SK-N-SH (cell line): ENCODE measurements at regions not wholly inside any gene's neighbourhood (a gene's known extent, or its start where the extent isn't known, plus 50 kb on each side); places are given as distances from the start of the nearest gene placed in this dataset.

Experiments used
- CTCF ChIA-PET: fragments of 300-600, 350-600 bp; formaldehyde crosslinking; extraction: SDS; loops from one replicate; lab custom pipeline; 2021; lab: Yijun Ruan, JAX
- POLR2A ChIA-PET: fragments of 350-600 bp; sonication (Branson Sonifier 250); formaldehyde crosslinking; extraction: SDS; loops from one replicate; lab custom pipeline; 2020; ENCODE audit warnings: antibody characterized with exemption, inconsistent platforms; lab: Yijun Ruan, JAX
- DNase-seq: peaks from one replicate; pipeline ENCODE4 v3.0.0; 2012
- H2AFZ ChIP-seq: fragments of 200-600 bp; sonication (generic); 2 replicates; pipeline ENCODE4 v1.8.1; 2016; ENCODE audit warnings: antibody characterized with exemption, mild to moderate bottlenecking, low read depth
- H3F3A ChIP-seq: fragments of 200-600 bp; sonication (generic); replicated peaks from 2 replicates; pipeline ENCODE3; 2016; ENCODE audit warnings: antibody characterized with exemption, mild to moderate bottlenecking; ENCODE audit not compliant: insufficient read depth
- H3K27ac ChIP-seq, 2 experiments: fragments of 200-500 bp in 1 of 2; fragments of 200-600 bp in 1 of 2; sonication (Bioruptor generic) in 1 of 2; sonication (generic), shearing (Covaris generic) in 1 of 2; 2 replicates each; pipeline versions ENCODE4 v1.5.1 to v1.6.1; 2014 to 2016; ENCODE audit warnings: low read depth in 2 of 2, inconsistent platforms in 1 of 2, low read length in 1 of 2, mild to moderate bottlenecking in 1 of 2, mixed read lengths in 1 of 2
- H3K27me3 ChIP-seq: fragments of 200-600 bp; sonication (generic), shearing (Covaris generic); 2 replicates; pipeline ENCODE4 v1.6.1; 2016; ENCODE audit warnings: mixed run types; ENCODE audit not compliant: insufficient read depth
- H3K36me3 ChIP-seq, 2 experiments: fragments of 200-500 bp in 1 of 2; fragments of 200-600 bp in 1 of 2; sonication (Bioruptor generic) in 1 of 2; sonication (generic) in 1 of 2; replicated peaks in 1 of 2; 2 replicates each; pipeline versions ENCODE3 to v1.5.1; 2014 to 2016; ENCODE audit warnings: low read length in 1 of 2, mild to moderate bottlenecking in 1 of 2; ENCODE audit not compliant: insufficient read depth in 2 of 2, control insufficient read depth in 1 of 2
- H3K4me1 ChIP-seq, 2 experiments: fragments of 200-500 bp in 1 of 2; fragments of 200-600 bp in 1 of 2; sonication (Bioruptor generic) in 1 of 2; sonication (generic), shearing (Covaris generic) in 1 of 2; 2 replicates each; pipeline versions ENCODE4 v1.5.1 to v1.6.1; 2014 to 2016; ENCODE audit warnings: low read depth in 1 of 2, low read length in 1 of 2, mixed run types in 1 of 2; ENCODE audit not compliant: insufficient read depth in 2 of 2, control insufficient read depth in 1 of 2
- H3K4me2 ChIP-seq: fragments of 200-600 bp; sonication (generic), shearing (Covaris generic); 2 replicates; pipeline ENCODE4 v1.6.1; 2017; ENCODE audit warnings: mixed run types
- H3K4me3 ChIP-seq, 2 experiments: fragments of 200-500 bp in 1 of 2; fragments of 200-600 bp in 1 of 2; sonication (Bioruptor generic) in 1 of 2; sonication (generic), shearing (Covaris generic) in 1 of 2; 2 replicates each; pipeline versions ENCODE4 v1.5.1 to v1.8.1; 2014 to 2016; ENCODE audit warnings: low read depth in 2 of 2, inconsistent platforms in 1 of 2, low read length in 1 of 2, mild to moderate bottlenecking in 1 of 2, mixed read lengths in 1 of 2, moderate library complexity in 1 of 2
- H3K79me2 ChIP-seq: fragments of 200-600 bp; sonication (generic); 2 replicates; pipeline ENCODE4 v1.8.1; 2017; ENCODE audit warnings: mild to moderate bottlenecking; ENCODE audit not compliant: insufficient read depth
- H3K9ac ChIP-seq: fragments of 200-600 bp; sonication (generic); 2 replicates; pipeline ENCODE4 v1.6.1; 2017; ENCODE audit warnings: mixed run types
- H3K9me2 ChIP-seq: fragments of 200-600 bp; sonication (generic); 2 replicates; pipeline ENCODE4 v1.6.1; 2017; ENCODE audit warnings: mixed run types
- H3K9me3 ChIP-seq: fragments of 200-600 bp; sonication (generic); 2 replicates; pipeline ENCODE4 v1.6.1; 2017; ENCODE audit warnings: mixed run types, mild to moderate bottlenecking, moderate library complexity
- H4K20me1 ChIP-seq: fragments of 200-600 bp; sonication (generic); 2 replicates; pipeline ENCODE4 v1.6.1; 2017; ENCODE audit warnings: mild to moderate bottlenecking, mixed run types; ENCODE audit not compliant: insufficient read depth
- CTCF ChIP-seq: fragments of 200-600 bp; sonication (generic); IDR thresholded peaks from 2 replicates; pipeline ENCODE4 v1.6.1; 2017; ENCODE audit warnings: antibody characterized with exemption, mild to moderate bottlenecking, moderate library complexity
- GABPA ChIP-seq: IDR thresholded peaks from 2 replicates; pipeline ENCODE4 v1.4.0; 2012; ENCODE audit warnings: low read depth, mild to moderate bottlenecking
- GATA2 ChIP-seq: sonication (generic); formaldehyde crosslinking; IDR thresholded peaks from 2 replicates; pipeline ENCODE4 v1.5.0; 2020; ENCODE audit warnings: mild to moderate bottlenecking, missing genetic modification reagents
- MEF2A ChIP-seq: IDR thresholded peaks from 2 replicates; pipeline ENCODE4 v1.4.0; 2012; ENCODE audit warnings: low read depth, borderline replicate concordance
- MXI1 ChIP-seq: IDR thresholded peaks from 2 replicates; pipeline ENCODE4 v1.6.1; 2012; ENCODE audit warnings: mild to moderate bottlenecking, low read depth, low read length, improper control_type of control experiment
- NRF1 ChIP-seq: IDR thresholded peaks from 2 replicates; pipeline ENCODE4 v1.6.1; 2012; ENCODE audit warnings: low read depth, mild to moderate bottlenecking, low read length
- PBX3 ChIP-seq: IDR thresholded peaks from 2 replicates; pipeline ENCODE4; 2012
- RAD21 ChIP-seq: IDR thresholded peaks from 2 replicates; pipeline ENCODE4 v1.6.1; 2012; ENCODE audit warnings: mild to moderate bottlenecking, low read length
- RCOR1 ChIP-seq: fragments of 150-350 bp; IDR thresholded peaks from 2 replicates; pipeline ENCODE4 v1.6.1; 2017; ENCODE audit warnings: antibody characterized with exemption, low read length
- RXRA ChIP-seq: IDR thresholded peaks from 2 replicates; pipeline ENCODE4 v1.4.0; 2012; ENCODE audit warnings: low read depth, mild to moderate bottlenecking, borderline replicate concordance
- TCF12 ChIP-seq: IDR thresholded peaks from 2 replicates; pipeline ENCODE4 v1.4.0; 2012
- USF1 ChIP-seq: IDR thresholded peaks from 2 replicates; pipeline ENCODE4 v1.4.0; 2012; ENCODE audit warnings: low read depth, borderline replicate concordance
- YY1 ChIP-seq: IDR thresholded peaks from 2 replicates; pipeline ENCODE4 v1.4.0; 2012; ENCODE audit warnings: low read depth, mild to moderate bottlenecking
- WGBS: methylation state at CpG from one replicate; pipeline ENCODE4 v1.1.6; 2017; ENCODE audit warnings: low lambda C conversion rate; 5-methylcytosine and 5-hydroxymethylcytosine counted together
- TF ChIP-seq, protein P1 (sequence below): IDR thresholded peaks from 2 replicates; pipeline ENCODE4 v1.6.1; 2012; ENCODE audit warnings: mild to moderate bottlenecking, low read depth, low read length, moderate library complexity

DNA sequence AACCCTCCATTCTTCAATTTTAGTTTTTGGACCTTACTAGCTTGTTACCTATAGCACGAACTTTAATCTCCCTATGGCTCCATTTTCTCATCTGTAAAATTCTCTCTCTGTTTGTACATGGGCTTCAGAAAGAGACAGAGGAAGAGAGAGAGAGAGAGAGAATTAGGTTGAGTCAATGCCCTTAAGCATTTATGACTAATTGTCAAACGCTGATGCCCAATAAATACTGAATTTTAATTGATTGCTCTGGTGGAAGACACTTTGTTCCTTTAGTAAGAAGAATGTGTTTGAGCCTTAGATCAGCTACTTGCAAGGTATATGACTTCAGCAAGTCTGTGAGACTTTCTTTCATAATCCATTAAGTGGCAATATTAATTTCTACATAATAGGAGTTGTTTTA is 743.1 kb upstream of the ADGRL4 start:
- no peaks in the 10 kb centered on the region for H3K79me2 ChIP-seq
- WGBS: 49% methylated on average over 2 of the region's 2 CpGs
- no peak overlapping the region for H3K27ac ChIP-seq
- ChIA-PET CTCF (no interaction called here), POLR2A (no interaction called here)
- H3K9me2 ChIP-seq: no peaks in the 10 kb centered on the region
- H3K36me3 ChIP-seq: no peaks in the 10 kb centered on the region
- H3K4me3 ChIP-seq: no peak overlapping the region
- H2AFZ ChIP-seq: no peak overlapping the region
- no peak overlapping the region for H3K4me2 ChIP-seq
- no peaks in the 10 kb centered on the region for H3F3A ChIP-seq
- TF ChIP-seq TCF12 (no peak), YY1 (no peak), GATA2 (CRISPR knock-in tag) (no peak), GABPA (no peak), CTCF (no peak), RXRA (no peak), RAD21 (no peak), MXI1 (no peak), NRF1 (no peak), USF1 (no peak)
- TF ChIP-seq, protein P1, sequence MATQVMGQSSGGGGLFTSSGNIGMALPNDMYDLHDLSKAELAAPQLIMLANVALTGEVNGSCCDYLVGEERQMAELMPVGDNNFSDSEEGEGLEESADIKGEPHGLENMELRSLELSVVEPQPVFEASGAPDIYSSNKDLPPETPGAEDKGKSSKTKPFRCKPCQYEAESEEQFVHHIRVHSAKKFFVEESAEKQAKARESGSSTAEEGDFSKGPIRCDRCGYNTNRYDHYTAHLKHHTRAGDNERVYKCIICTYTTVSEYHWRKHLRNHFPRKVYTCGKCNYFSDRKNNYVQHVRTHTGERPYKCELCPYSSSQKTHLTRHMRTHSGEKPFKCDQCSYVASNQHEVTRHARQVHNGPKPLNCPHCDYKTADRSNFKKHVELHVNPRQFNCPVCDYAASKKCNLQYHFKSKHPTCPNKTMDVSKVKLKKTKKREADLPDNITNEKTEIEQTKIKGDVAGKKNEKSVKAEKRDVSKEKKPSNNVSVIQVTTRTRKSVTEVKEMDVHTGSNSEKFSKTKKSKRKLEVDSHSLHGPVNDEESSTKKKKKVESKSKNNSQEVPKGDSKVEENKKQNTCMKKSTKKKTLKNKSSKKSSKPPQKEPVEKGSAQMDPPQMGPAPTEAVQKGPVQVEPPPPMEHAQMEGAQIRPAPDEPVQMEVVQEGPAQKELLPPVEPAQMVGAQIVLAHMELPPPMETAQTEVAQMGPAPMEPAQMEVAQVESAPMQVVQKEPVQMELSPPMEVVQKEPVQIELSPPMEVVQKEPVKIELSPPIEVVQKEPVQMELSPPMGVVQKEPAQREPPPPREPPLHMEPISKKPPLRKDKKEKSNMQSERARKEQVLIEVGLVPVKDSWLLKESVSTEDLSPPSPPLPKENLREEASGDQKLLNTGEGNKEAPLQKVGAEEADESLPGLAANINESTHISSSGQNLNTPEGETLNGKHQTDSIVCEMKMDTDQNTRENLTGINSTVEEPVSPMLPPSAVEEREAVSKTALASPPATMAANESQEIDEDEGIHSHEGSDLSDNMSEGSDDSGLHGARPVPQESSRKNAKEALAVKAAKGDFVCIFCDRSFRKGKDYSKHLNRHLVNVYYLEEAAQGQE: no peak
- no peaks in the 10 kb centered on the region for H3K9me3 ChIP-seq
- no peaks in the 10 kb centered on the region for H3K4me1 ChIP-seq
- no peak overlapping the region for H3K9ac ChIP-seq
- no peaks in the 10 kb centered on the region for H4K20me1 ChIP-seq
- no peaks in the 10 kb centered on the region for H3K27me3 ChIP-seq
- DNase-seq: no peak

DNA sequence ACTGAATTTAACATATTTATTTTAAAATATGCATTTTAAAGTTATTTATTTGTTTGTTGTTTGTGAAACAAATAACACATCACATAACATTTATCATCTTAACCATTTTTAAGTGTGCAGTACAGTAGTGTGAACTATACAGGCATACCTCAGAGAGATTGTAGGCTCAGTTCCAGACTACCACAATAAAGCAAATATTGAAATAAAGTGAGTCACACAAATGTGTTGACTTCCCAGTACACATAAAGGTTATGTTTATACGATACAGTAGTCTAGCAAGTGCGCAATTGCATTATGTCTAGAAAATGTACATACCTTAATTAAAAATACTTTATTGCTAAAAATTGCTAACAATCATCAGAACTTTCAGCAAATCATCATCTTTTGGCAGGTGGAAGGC is 739.4 kb upstream of the ADGRL4 start:
- H3K9me3 ChIP-seq: no peaks in the 10 kb centered on the region
- H2AFZ ChIP-seq: no peak overlapping the region
- H4K20me1 ChIP-seq: no peaks in the 10 kb centered on the region
- no peak overlapping the region for H3K27ac ChIP-seq
- no peak for DNase-seq
- H3K79me2 ChIP-seq: no peaks in the 10 kb centered on the region
- H3K9ac ChIP-seq: no peak overlapping the region
- TF ChIP-seq RCOR1: no peak
- TF ChIP-seq MEF2A: no peak
- no peak for TF ChIP-seq YY1
- no peak for TF ChIP-seq PBX3
- no peaks in the 10 kb centered on the region for H3K9me2 ChIP-seq
- POLR2A ChIA-PET: no interaction called here
- no peaks in the 10 kb centered on the region for H3F3A ChIP-seq
- no peaks in the 10 kb centered on the region for H3K4me1 ChIP-seq
- 85% methylated on average over 2 of the region's 2 CpGs for WGBS
- H3K4me2 ChIP-seq: no peak overlapping the region
- no peaks in the 10 kb centered on the region for H3K27me3 ChIP-seq
- CTCF ChIA-PET: no interaction called here
- H3K36me3 ChIP-seq: no peaks in the 10 kb centered on the region
- no peak overlapping the region for H3K4me3 ChIP-seq
